NCI-H2081 (cell line): ENCODE measurements at regions not wholly inside any gene's neighbourhood (a gene's known extent, or its start where the extent isn't known, plus 50 kb on each side); places are given as distances from the start of the nearest gene placed in this dataset.

ENCODE experiments used
- DNase-seq, 2 experiments: peaks; one replicate each; lab custom pipeline; 2025; lab: John Stamatoyannopoulos, UW

- DNase-seq: no peak
Observed at GRCh38 chr12:14278294-14278953, 87.1 kb upstream of the ATF7IP start.

GRCh38 chr12:14279845-14280244 lies 85.6 kb upstream of the ATF7IP start:
- DNase-seq: no peak

GRCh38 chr12:14280921-14281320 lies 84.6 kb upstream of the ATF7IP start:
- DNase-seq: no peak

- DNase-seq: no peak
Observed at GRCh38 chr12:14281539-14281938, 83.9 kb upstream of the ATF7IP start.

- peak in 1 of 2 experiments; percentile 11 for DNase-seq
Observed at GRCh38 chr12:14283489-14284144, 81.9 kb upstream of the ATF7IP start.

- DNase-seq: no peak
Observed at GRCh38 chr12:14284184-14284722, 81.2 kb upstream of the ATF7IP start.

- no peak for DNase-seq
Observed at GRCh38 chr12:14289601-14290000, 75.9 kb upstream of the ATF7IP start.

- DNase-seq: no peak
Observed at GRCh38 chr12:14290951-14291350, 74.5 kb upstream of the ATF7IP start.

GRCh38 chr12:14303661-14304155 lies 61.8 kb upstream of the ATF7IP start:
- DNase-seq: no peak

GRCh38 chr12:14307004-14307403 lies 58.5 kb upstream of the ATF7IP start:
- no peak for DNase-seq

GRCh38 chr12:14308516-14308915 lies 57.0 kb upstream of the ATF7IP start:
- no peak for DNase-seq

GRCh38 chr12:14310866-14311265 lies 54.6 kb upstream of the ATF7IP start:
- no peak for DNase-seq

- no peak for DNase-seq
Observed at GRCh38 chr12:14313379-14314138, 51.9 kb upstream of the ATF7IP start.

GRCh38 chr12:14314801-14315200 lies 50.7 kb upstream of the ATF7IP start:
- DNase-seq: no peak

GRCh38 chr12:14315501-14315900 lies 50.0 kb upstream of the ATF7IP start:
- no peak for DNase-seq
